ENCODE measurements at regions not wholly inside any gene's neighbourhood (a gene's known extent, or its start where the extent isn't known, plus 50 kb on each side); places are given as distances from the start of the nearest gene placed in this dataset.

DNA sequence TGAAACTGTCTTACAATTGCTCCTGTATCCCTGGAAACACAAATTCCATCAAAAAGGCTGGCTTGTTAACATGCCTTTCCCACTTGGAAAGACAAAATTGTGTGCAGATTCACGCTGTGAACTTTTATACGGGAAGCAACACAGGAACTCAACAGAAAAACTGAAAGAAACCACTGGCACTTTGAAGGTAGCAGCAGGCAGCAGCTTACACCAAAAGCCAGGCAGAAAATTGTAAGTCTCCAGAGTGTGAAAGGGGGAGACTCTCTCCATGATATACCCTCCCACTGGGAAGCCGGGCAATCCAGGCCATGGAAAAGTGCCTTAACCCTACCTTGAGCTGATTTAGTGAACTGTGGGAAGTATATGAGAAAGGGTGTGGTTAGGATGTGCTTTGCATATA, 943.7 kb downstream of the CDH18 start:
- Histone ChIP-seq H3K36me3 (ENCODE audit: control insufficient read depth, insufficient read depth, low read length) (no peaks in the 10 kb centered on the region), H3K4me3 (ENCODE audit: low read length) (no peak overlapping the region), H3K27ac (ENCODE audit: low read depth, low read length) (peak overlapping the region; percentile 70), H3K27me3 (ENCODE audit: control insufficient read depth, insufficient read depth, low read length, poor library complexity, severe bottlenecking) (no peaks in the 10 kb centered on the region), H3K4me1 (ENCODE audit: control insufficient read depth, insufficient read depth, low read length) (no peaks in the 10 kb centered on the region), H3K9me3 (ENCODE audit: control insufficient read depth, low read length) (no peaks in the 10 kb centered on the region), H3K9ac (ENCODE audit: extremely low read depth, low read length, poor library complexity, severe bottlenecking) (no peak overlapping the region)
- Mint-ChIP-seq H3K9me3 (no peaks in the 10 kb centered on the region), H3K36me3 (ENCODE audit: low read depth) (no peaks in the 10 kb centered on the region), H3K27ac (no peak overlapping the region), H3K4me1 (peaks cover 13% of the 10 kb centered on the region), H3K4me3 (no peak overlapping the region), H3K27me3 (ENCODE audit: insufficient read depth) (no peaks in the 10 kb centered on the region)
- DNase-seq: no peak
- TF ChIP-seq, protein P1, sequence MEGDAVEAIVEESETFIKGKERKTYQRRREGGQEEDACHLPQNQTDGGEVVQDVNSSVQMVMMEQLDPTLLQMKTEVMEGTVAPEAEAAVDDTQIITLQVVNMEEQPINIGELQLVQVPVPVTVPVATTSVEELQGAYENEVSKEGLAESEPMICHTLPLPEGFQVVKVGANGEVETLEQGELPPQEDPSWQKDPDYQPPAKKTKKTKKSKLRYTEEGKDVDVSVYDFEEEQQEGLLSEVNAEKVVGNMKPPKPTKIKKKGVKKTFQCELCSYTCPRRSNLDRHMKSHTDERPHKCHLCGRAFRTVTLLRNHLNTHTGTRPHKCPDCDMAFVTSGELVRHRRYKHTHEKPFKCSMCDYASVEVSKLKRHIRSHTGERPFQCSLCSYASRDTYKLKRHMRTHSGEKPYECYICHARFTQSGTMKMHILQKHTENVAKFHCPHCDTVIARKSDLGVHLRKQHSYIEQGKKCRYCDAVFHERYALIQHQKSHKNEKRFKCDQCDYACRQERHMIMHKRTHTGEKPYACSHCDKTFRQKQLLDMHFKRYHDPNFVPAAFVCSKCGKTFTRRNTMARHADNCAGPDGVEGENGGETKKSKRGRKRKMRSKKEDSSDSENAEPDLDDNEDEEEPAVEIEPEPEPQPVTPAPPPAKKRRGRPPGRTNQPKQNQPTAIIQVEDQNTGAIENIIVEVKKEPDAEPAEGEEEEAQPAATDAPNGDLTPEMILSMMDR (conservative IDR thresholded peaks at IDR 0.05): no peak
- 44 to 79% methylated on average over 2 to 3 of the region's 3 CpGs for WGBS, 2 experiments (ENCODE audit: insufficient coverage in 1 of 2, insufficient read length in 1 of 2)

DNA sequence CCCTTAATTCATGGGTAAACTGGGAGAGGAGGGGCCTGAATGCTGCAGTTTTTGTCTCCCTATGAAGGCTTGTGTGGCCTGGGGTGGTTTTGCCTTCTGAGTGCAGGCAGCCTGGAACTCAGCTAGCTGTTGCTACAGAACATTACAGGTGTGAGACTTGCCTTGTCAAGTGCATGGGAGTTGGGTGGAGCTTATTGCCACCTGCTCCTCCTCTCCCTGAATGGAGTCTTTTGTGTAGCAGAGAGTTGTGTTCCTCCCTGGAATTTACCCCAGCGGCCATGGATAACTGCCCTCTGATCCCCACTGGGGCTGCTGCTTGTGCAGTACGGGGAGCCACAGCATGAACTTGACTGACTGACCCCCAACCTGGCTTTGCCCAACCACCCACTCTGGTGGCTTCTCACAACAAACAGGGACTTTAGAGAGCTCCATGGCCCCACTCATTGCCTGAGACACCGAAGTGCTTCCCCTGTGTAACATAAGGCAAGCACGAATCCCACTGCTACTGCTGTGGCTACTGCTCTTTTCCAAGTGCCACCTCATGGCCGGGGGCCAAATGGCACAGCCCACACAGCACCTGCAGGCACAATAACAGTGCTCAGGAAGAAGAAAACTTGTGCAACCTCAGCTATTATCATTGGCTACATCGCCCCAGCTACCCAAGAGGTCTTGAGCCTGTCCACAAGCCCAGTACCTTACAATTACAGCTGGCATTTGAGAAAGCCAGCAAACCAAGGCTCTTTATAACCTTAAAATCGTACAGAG, 942.9 kb downstream of the CDH18 start:
- H3K27ac ChIP-seq (ENCODE audit: low read depth, low read length): no peak overlapping the region
- no peaks in the 10 kb centered on the region for H3K9me3 Mint-ChIP-seq
- peak; percentile 79 for DNase-seq
- no peak overlapping the region for H3K27ac Mint-ChIP-seq
- H3K36me3 Mint-ChIP-seq (ENCODE audit: low read depth): no peaks in the 10 kb centered on the region
- no peak overlapping the region for H3K4me3 Mint-ChIP-seq
- no peaks in the 10 kb centered on the region for H3K9me3 ChIP-seq (ENCODE audit: control insufficient read depth, low read length)
- no peak overlapping the region for H3K4me3 ChIP-seq (ENCODE audit: low read length)
- no peaks in the 10 kb centered on the region for H3K36me3 ChIP-seq (ENCODE audit: control insufficient read depth, insufficient read depth, low read length)
- TF ChIP-seq, protein P1 (conservative IDR thresholded peaks at IDR 0.05): no peak
- H3K4me1 Mint-ChIP-seq: peaks cover 13% of the 10 kb centered on the region
- H3K27me3 Mint-ChIP-seq (ENCODE audit: insufficient read depth): no peaks in the 10 kb centered on the region
- no peaks in the 10 kb centered on the region for H3K4me1 ChIP-seq (ENCODE audit: control insufficient read depth, insufficient read depth, low read length)
- no peaks in the 10 kb centered on the region for H3K27me3 ChIP-seq (ENCODE audit: control insufficient read depth, insufficient read depth, low read length, poor library complexity, severe bottlenecking)
- 78 to 82% methylated on average over 1 to 7 of the region's 7 CpGs for whole genome bisulfite sequencing, 2 experiments (ENCODE audit: insufficient coverage in 1 of 2, insufficient read length in 1 of 2)
- no peak overlapping the region for H3K9ac ChIP-seq (ENCODE audit: extremely low read depth, low read length, poor library complexity, severe bottlenecking)

- Mint-ChIP-seq H3K27me3 (ENCODE audit: insufficient read depth) (no peaks in the 10 kb centered on the region), H3K36me3 (ENCODE audit: low read depth) (no peaks in the 10 kb centered on the region), H3K9me3 (no peaks in the 10 kb centered on the region), H3K4me1 (peaks cover 13% of the 10 kb centered on the region), H3K27ac (no peak overlapping the region), H3K4me3 (no peak overlapping the region)
- Histone ChIP-seq H3K9ac (ENCODE audit: extremely low read depth, low read length, poor library complexity, severe bottlenecking) (no peak overlapping the region), H3K36me3 (ENCODE audit: control insufficient read depth, insufficient read depth, low read length) (no peaks in the 10 kb centered on the region), H3K27ac (ENCODE audit: low read depth, low read length) (no peak overlapping the region), H3K27me3 (ENCODE audit: control insufficient read depth, insufficient read depth, low read length, poor library complexity, severe bottlenecking) (no peaks in the 10 kb centered on the region), H3K4me1 (ENCODE audit: control insufficient read depth, insufficient read depth, low read length) (no peaks in the 10 kb centered on the region), H3K9me3 (ENCODE audit: control insufficient read depth, low read length) (no peaks in the 10 kb centered on the region), H3K4me3 (ENCODE audit: low read length) (no peak overlapping the region)
- DNase-seq: peak; percentile 84
- TF ChIP-seq, protein P1 (conservative IDR thresholded peaks at IDR 0.05): no peak
- 67 to 81% methylated on average over 3 to 9 of the region's 9 CpGs for WGBS, 2 experiments (ENCODE audit: insufficient coverage in 1 of 2, insufficient read length in 1 of 2)
Observed at GRCh38 chr5:19047277-19047676, 940.7 kb downstream of the CDH18 start.

Measured in endodermal cell (in vitro differentiated cells).